Gastroesophageal sphincter (tissue), 3 donors: ENCODE measurements at regions not wholly inside any gene's neighbourhood (a gene's known extent, or its start where the extent isn't known, plus 50 kb on each side); places are given as distances from the start of the nearest gene placed in this dataset.

Experiments used
- CTCF ChIP-seq, 4 experiments: fragments of 200-600 bp in 2 of 4; fragments of 450-650 bp in 2 of 4; sonication (generic) in 1 of 4; IDR thresholded peaks; one replicate each; pipeline ENCODE4 v1.5.1; 2017 to 2019; ENCODE audit warnings: antibody characterized with exemption in 4 of 4, mild to moderate bottlenecking in 2 of 4, moderate library complexity in 2 of 4
- POLR2AphosphoS5 ChIP-seq: sonication (generic); formaldehyde crosslinking; IDR thresholded peaks from one replicate; pipeline ENCODE4 v1.6.1; 2017; ENCODE audit warnings: antibody characterized with exemption

GRCh38 chr4:81648576-81649275 is 177.0 kb upstream of the RASGEF1B start:
- no peak for TF ChIP-seq POLR2AphosphoS5
- no peak for TF ChIP-seq CTCF (IDR thresholded peaks at IDR 0.05)
